CD14-positive monocyte (primary cell): ENCODE measurements at regions not wholly inside any gene's neighbourhood (a gene's known extent, or its start where the extent isn't known, plus 50 kb on each side); places are given as distances from the start of the nearest gene placed in this dataset.

Experiments
- DNase-seq, 3 donors: peaks; one replicate each; pipeline ENCODE4 v3.0.0-alpha.2; 2011 to 2022
- H2AFZ ChIP-seq: 2 replicates; pipeline ENCODE4 v1.6.0; 2012; ENCODE audit warnings: mild to moderate bottlenecking, low read depth, low read length, inconsistent platforms; ENCODE audit not compliant: insufficient read depth, poor library complexity, severe bottlenecking
- H3K27ac ChIP-seq, 2 donors: 1 replicate in 1 of 2; 2 replicates in 1 of 2; pipeline ENCODE4 v1.5.1; 2012 to 2013; ENCODE audit warnings: low read length in 2 of 2, control low read depth in 1 of 2, inconsistent platforms in 1 of 2, low read depth in 1 of 2, mild to moderate bottlenecking in 1 of 2
- H3K27me3 ChIP-seq, 2 donors: one replicate each; pipeline versions ENCODE4 v1.6.0 to v1.6.1; 2011 to 2013; ENCODE audit warnings: low read length in 2 of 2; ENCODE audit not compliant: control insufficient read depth in 2 of 2, insufficient read depth in 2 of 2
- H3K36me3 ChIP-seq, 2 donors: replicated peaks in 1 of 2; 1 replicate in 1 of 2; 2 replicates in 1 of 2; pipeline versions ENCODE4 v1.5.1 to v1.6.1; 2012 to 2013; ENCODE audit warnings: low read length in 2 of 2, control low read depth in 1 of 2, inconsistent platforms in 1 of 2, mild to moderate bottlenecking in 1 of 2; ENCODE audit not compliant: insufficient read depth in 2 of 2, control insufficient read depth in 1 of 2
- H3K4me1 ChIP-seq, 2 donors: 1 replicate in 1 of 2; 2 replicates in 1 of 2; pipeline versions ENCODE4 v1.5.1 to v1.6.1; 2012 to 2013; ENCODE audit warnings: low read length in 2 of 2, control low read depth in 1 of 2, inconsistent platforms in 1 of 2, mild to moderate bottlenecking in 1 of 2, moderate library complexity in 1 of 2; ENCODE audit not compliant: insufficient read depth in 2 of 2, control insufficient read depth in 1 of 2
- H3K4me2 ChIP-seq: replicated peaks from 2 replicates; pipeline ENCODE3; 2012; ENCODE audit warnings: low read length, moderate library complexity, mild to moderate bottlenecking; ENCODE audit not compliant: poor library complexity, severe bottlenecking; ENCODE audit errors: extremely low read depth
- H3K4me3 ChIP-seq, 3 experiments: fragments of 200-600 bp in 1 of 3; sonication (generic) in 1 of 3; replicated peaks in 1 of 3; 1 replicate in 2 of 3; 2 replicates in 1 of 3; pipeline ENCODE4 v1.5.1; 2011 to 2013; ENCODE audit warnings: low read length in 3 of 3, mild to moderate bottlenecking in 3 of 3, control low read depth in 2 of 3, low read depth in 2 of 3, inconsistent platforms in 1 of 3, moderate library complexity in 1 of 3
- H3K79me2 ChIP-seq: 2 replicates; pipeline ENCODE4 v1.6.0; 2012; ENCODE audit warnings: mild to moderate bottlenecking, control low read depth, inconsistent platforms, low read length, moderate library complexity; ENCODE audit not compliant: insufficient read depth
- H3K9ac ChIP-seq: 2 replicates; pipeline ENCODE4 v1.6.0; 2017; ENCODE audit warnings: low read length, mild to moderate bottlenecking; ENCODE audit not compliant: insufficient read depth, poor library complexity, severe bottlenecking
- H3K9me3 ChIP-seq, 2 donors: replicated peaks in 1 of 2; 1 replicate in 1 of 2; 2 replicates in 1 of 2; pipeline versions ENCODE4 v1.5.1 to v1.6.1; 2012 to 2013; ENCODE audit warnings: low read length in 2 of 2, control low read depth in 1 of 2; ENCODE audit not compliant: control insufficient read depth in 1 of 2, insufficient read depth in 1 of 2
- H4K20me1 ChIP-seq: 2 replicates; pipeline ENCODE4 v1.6.0; 2012; ENCODE audit warnings: mild to moderate bottlenecking, low read length, control low read depth, moderate library complexity; ENCODE audit not compliant: insufficient read depth
- H3K27ac Mint-ChIP-seq, 7 donors: one replicate each; pipeline ENCODE4 v1.8.0; 2020; ENCODE audit warnings: mild to moderate bottlenecking in 7 of 7, mixed read lengths in 7 of 7, moderate library complexity in 6 of 7, inconsistent platforms in 2 of 7
- H3K27me3 Mint-ChIP-seq, 3 donors: one replicate each; pipeline ENCODE4 v1.8.0; 2021 to 2022; ENCODE audit warnings: low read depth in 3 of 3, mild to moderate bottlenecking in 3 of 3, mixed read lengths in 3 of 3, moderate library complexity in 3 of 3, inconsistent platforms in 1 of 3
- H3K36me3 Mint-ChIP-seq, 2 donors: one replicate each; pipeline ENCODE4 v1.8.0; 2020; ENCODE audit warnings: mixed read lengths in 2 of 2, inconsistent platforms in 1 of 2, mild to moderate bottlenecking in 1 of 2
- H3K4me1 Mint-ChIP-seq: one replicate; pipeline ENCODE4 v1.8.0; 2020; ENCODE audit warnings: mild to moderate bottlenecking, mixed read lengths
- H3K4me3 Mint-ChIP-seq, 2 donors: one replicate each; pipeline ENCODE4 v1.8.0; 2020; ENCODE audit warnings: mild to moderate bottlenecking in 2 of 2, mixed read lengths in 2 of 2, moderate library complexity in 1 of 2
- H3K9me3 Mint-ChIP-seq, 7 donors: one replicate each; pipeline ENCODE4 v1.8.0; 2020 to 2022; ENCODE audit warnings: mixed read lengths in 7 of 7, mild to moderate bottlenecking in 6 of 7, moderate library complexity in 6 of 7, inconsistent platforms in 2 of 7
- CTCF ChIP-seq: fragments of 200-600 bp; IDR thresholded peaks from one replicate; pipeline ENCODE4 v1.8.0; 2022; ENCODE audit warnings: antibody characterized with exemption, mild to moderate bottlenecking
- WGBS: methylation state at CpG from one replicate; pipeline ENCODE4 v1.1.5; 2013; ENCODE audit warnings: missing lambda C conversion rate; ENCODE audit not compliant: insufficient coverage; 5-methylcytosine and 5-hydroxymethylcytosine counted together
- intact Hi-C, 2 donors: fragments of 100-400 bp; cut with micrococcal nuclease; formaldehyde crosslinking; loops; one replicate each; pipeline versions ENCODE4 v1.15.0 to v1.15.1; 2023

GRCh38 chr3:43794776-43795175, 104.0 kb downstream of the ABHD5 start:
- no peaks in the 10 kb centered on the region for H3K36me3 Mint-ChIP-seq
- no peak for DNase-seq
- TF ChIP-seq CTCF: no peak
- H2AFZ ChIP-seq: no peak overlapping the region
- H3K9ac ChIP-seq: no peak overlapping the region
- peaks cover 0 to 3% of the 10 kb centered on the region in 2 donors for H3K9me3 ChIP-seq
- no peak overlapping the region for H3K4me3 ChIP-seq
- peaks cover 0 to 6% (median 1%) of the 10 kb centered on the region in 7 donors for H3K9me3 Mint-ChIP-seq
- H3K4me3 Mint-ChIP-seq: no peak overlapping the region
- no peaks in the 10 kb centered on the region for H3K79me2 ChIP-seq
- intact Hi-C loops: no loop called here
- H3K27ac Mint-ChIP-seq: no peak overlapping the region
- no peaks in the 10 kb centered on the region for H3K4me1 ChIP-seq
- H3K27ac ChIP-seq: no peak overlapping the region
- no CpG with 5 or more reads among the region's 1 CpG for WGBS
- H3K27me3 ChIP-seq: no peaks in the 10 kb centered on the region
- H3K36me3 ChIP-seq: no peaks in the 10 kb centered on the region
- H3K27me3 Mint-ChIP-seq: peaks cover 3 to 8% (median 4%) of the 10 kb centered on the region in 3 donors
- no peaks in the 10 kb centered on the region for H4K20me1 ChIP-seq
- peaks cover 7% of the 10 kb centered on the region for H3K4me1 Mint-ChIP-seq
- H3K4me2 ChIP-seq: no peak overlapping the region

GRCh38 chr3:43795491-43795890, 104.8 kb downstream of the ABHD5 start:
- H3K4me3 ChIP-seq: no peak overlapping the region
- H3K36me3 ChIP-seq: no peaks in the 10 kb centered on the region
- H3K9me3 Mint-ChIP-seq: peaks cover 0 to 7% (median 2%) of the 10 kb centered on the region in 7 donors
- peaks cover 2 to 8% (median 3%) of the 10 kb centered on the region in 3 donors for H3K27me3 Mint-ChIP-seq
- TF ChIP-seq CTCF: no peak
- H3K27me3 ChIP-seq: no peaks in the 10 kb centered on the region
- H3K4me1 Mint-ChIP-seq: peaks cover 7% of the 10 kb centered on the region
- no peaks in the 10 kb centered on the region for H4K20me1 ChIP-seq
- H3K36me3 Mint-ChIP-seq: no peaks in the 10 kb centered on the region
- WGBS: 90% methylated on average over 1 of the region's 3 CpGs
- no peaks in the 10 kb centered on the region for H3K79me2 ChIP-seq
- H3K27ac Mint-ChIP-seq: no peak overlapping the region
- H3K9ac ChIP-seq: no peak overlapping the region
- H2AFZ ChIP-seq: no peak overlapping the region
- H3K4me3 Mint-ChIP-seq: no peak overlapping the region
- H3K4me1 ChIP-seq: no peaks in the 10 kb centered on the region
- intact Hi-C loops: no loop called here
- H3K27ac ChIP-seq: no peak overlapping the region
- no peak for DNase-seq
- no peak overlapping the region for H3K4me2 ChIP-seq
- peaks cover 0 to 3% of the 10 kb centered on the region in 2 donors for H3K9me3 ChIP-seq
